BJ (cell line): ENCODE measurements at regions not wholly inside any gene's neighbourhood (a gene's known extent, or its start where the extent isn't known, plus 50 kb on each side); places are given as distances from the start of the nearest gene placed in this dataset.

Source experiments
- CTCF ChIA-PET: fragments of 350-600 bp; formaldehyde crosslinking; extraction: SDS; loops from one replicate; lab custom pipeline; 2021; ENCODE audit warnings: antibody characterized with exemption, inconsistent platforms; lab: Yijun Ruan, JAX
- POLR2A ChIA-PET: fragments of 300-600 bp; sonication (Branson Sonifier 250); formaldehyde crosslinking; extraction: SDS; loops from one replicate; lab custom pipeline; 2021; ENCODE audit warnings: antibody characterized with exemption; lab: Charles Lee
- DNase-seq: peaks from one replicate; pipeline ENCODE4 v3.0.0-alpha.2; 2011; ENCODE audit warnings: low read depth
- H3K27me3 ChIP-seq: 2 replicates; pipeline ENCODE4 v1.6.0; 2011; ENCODE audit warnings: low read length; ENCODE audit not compliant: control insufficient read depth, insufficient read depth
- H3K36me3 ChIP-seq: 2 replicates; pipeline ENCODE4 v1.5.1; 2011; ENCODE audit warnings: low read length; ENCODE audit not compliant: control insufficient read depth, insufficient read depth
- H3K4me3 ChIP-seq: 2 replicates; pipeline ENCODE4 v1.5.1; 2011; ENCODE audit warnings: low read depth, mild to moderate bottlenecking, control low read depth, low read length
- CTCF ChIP-seq: IDR thresholded peaks from 2 replicates; pipeline ENCODE4 v1.5.1; 2011; ENCODE audit warnings: low read depth, mild to moderate bottlenecking, control low read depth, inconsistent platforms, low read length, moderate library complexity; ENCODE audit not compliant: insufficient read depth

- ChIA-PET POLR2A (no interaction called here), CTCF (no interaction called here)
- no peak overlapping the region for H3K4me3 ChIP-seq
- DNase-seq, result no peak
- H3K27me3 ChIP-seq, result no peaks in the 10 kb centered on the region
- TF ChIP-seq CTCF, result no peak
- no peaks in the 10 kb centered on the region for H3K36me3 ChIP-seq
These were observed 292.9 kb downstream of the PTGER3 start for GRCh38 chr1:70754701-70755100.

- POLR2A ChIA-PET, result no interaction called here
- no peak for DNase-seq
These were observed 287.5 kb downstream of the PTGER3 start for GRCh38 chr1:70760154-70760553.

GRCh38 chr1:70762386-70762785 lies 285.2 kb downstream of the PTGER3 start:
- H3K4me3 ChIP-seq, result no peak overlapping the region
- H3K36me3 ChIP-seq, result no peaks in the 10 kb centered on the region
- POLR2A ChIA-PET, result no interaction called here
- no peak for DNase-seq
- no peaks in the 10 kb centered on the region for H3K27me3 ChIP-seq
- no peak for TF ChIP-seq CTCF
- CTCF ChIA-PET, result no interaction called here

More at GRCh38 chr1:70760154-70760553, 287.5 kb downstream of the PTGER3 start:
- TF ChIP-seq CTCF, result no peak
- Histone ChIP-seq H3K4me3 (no peak overlapping the region), H3K36me3 (no peaks in the 10 kb centered on the region), H3K27me3 (no peaks in the 10 kb centered on the region)
- CTCF ChIA-PET, result no interaction called here

GRCh38 chr1:70764747-70765146 lies 282.9 kb downstream of the PTGER3 start:
- H3K27me3 ChIP-seq, result no peaks in the 10 kb centered on the region
- POLR2A ChIA-PET, result no interaction called here
- no peaks in the 10 kb centered on the region for H3K36me3 ChIP-seq
- CTCF ChIA-PET, result no interaction called here
- DNase-seq, result no peak
- H3K4me3 ChIP-seq, result no peak overlapping the region
- no peak for TF ChIP-seq CTCF

- TF ChIP-seq CTCF, result no peak
- no peak overlapping the region for H3K4me3 ChIP-seq
- DNase-seq, result no peak
- CTCF ChIA-PET, result no interaction called here
- POLR2A ChIA-PET, result no interaction called here
- no peaks in the 10 kb centered on the region for H3K36me3 ChIP-seq
- no peaks in the 10 kb centered on the region for H3K27me3 ChIP-seq
These were observed 280.2 kb downstream of the PTGER3 start for GRCh38 chr1:70767377-70767776.
